GM19324 (cell line): ENCODE measurements at regions not wholly inside any gene's neighbourhood (a gene's known extent, or its start where the extent isn't known, plus 50 kb on each side); places are given as distances from the start of the nearest gene placed in this dataset.
"Not testable (repeated sequence)": the region's sequence is repeated elsewhere in the genome, so short reads cannot be mapped to it uniquely, and the experiment has no call there.

Source experiments
- ATAC-seq: cut with Tn5 transposase; IDR thresholded peaks from one replicate; pipeline ENCODE4 v1.9.1; 2021; ENCODE audit warnings: mild to moderate bottlenecking, moderate library complexity; ENCODE audit not compliant: unreplicated experiment, low FRiP score

DNA sequence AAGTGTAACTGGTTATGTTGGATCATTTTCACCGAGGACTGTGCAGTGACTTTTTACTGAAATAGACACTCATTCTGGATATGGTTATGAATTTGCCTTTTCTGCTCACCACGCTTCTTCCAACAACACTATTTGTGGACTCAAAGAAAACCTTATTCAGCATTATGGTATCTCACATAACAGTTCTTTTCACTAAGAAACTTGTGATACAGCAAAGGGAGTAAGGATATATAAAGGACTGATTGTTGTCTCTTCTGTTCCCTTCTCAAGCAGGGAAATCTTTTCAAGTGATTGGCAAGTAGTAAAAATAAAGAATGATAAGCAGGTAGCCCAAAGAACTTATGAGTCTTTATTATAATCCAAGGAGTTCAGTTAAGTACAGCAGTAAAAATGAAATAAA is 131.5 kb upstream of the SV2C start:
- ATAC-seq = no peak

DNA sequence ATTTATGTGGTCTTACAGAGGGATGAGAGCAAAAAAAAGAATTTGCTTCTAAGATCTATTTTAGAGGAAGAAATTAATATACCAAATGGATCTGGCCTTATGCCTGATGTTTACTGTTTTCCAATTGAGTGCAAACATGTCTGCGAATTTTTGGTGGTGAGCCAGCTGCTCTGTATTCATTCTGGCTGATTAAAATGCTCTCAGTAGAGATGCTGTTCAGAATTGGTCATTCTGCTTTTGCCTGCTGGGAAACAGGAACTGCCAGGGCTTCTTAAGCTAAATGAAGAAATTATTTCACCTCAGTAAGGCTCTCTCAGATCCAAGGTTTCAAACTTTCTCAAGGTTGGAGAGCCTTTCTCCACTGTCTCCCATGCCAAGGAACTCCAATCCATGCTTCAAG is 132.0 kb upstream of the SV2C start:
- no peak for ATAC-seq

DNA sequence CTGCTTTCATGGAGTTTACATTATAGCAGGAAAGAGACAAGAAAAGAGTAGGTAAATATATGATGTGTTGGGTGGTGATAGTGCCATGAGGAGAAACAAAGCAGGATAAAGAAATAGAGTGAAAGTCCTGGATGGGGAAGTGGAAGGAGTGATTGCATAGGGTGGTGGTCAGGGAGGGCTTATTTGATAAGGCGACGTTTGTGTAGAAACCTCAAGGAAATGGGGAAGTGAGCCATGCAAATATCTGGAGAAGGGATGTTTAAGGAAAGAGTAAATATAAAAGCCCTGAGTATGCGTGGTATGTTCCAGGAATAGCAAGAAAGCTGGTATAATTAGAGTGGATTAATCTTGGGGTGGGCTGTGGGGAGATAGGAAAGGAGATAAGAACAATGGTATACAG is 134.7 kb upstream of the SV2C start:
- ATAC-seq = no peak

DNA sequence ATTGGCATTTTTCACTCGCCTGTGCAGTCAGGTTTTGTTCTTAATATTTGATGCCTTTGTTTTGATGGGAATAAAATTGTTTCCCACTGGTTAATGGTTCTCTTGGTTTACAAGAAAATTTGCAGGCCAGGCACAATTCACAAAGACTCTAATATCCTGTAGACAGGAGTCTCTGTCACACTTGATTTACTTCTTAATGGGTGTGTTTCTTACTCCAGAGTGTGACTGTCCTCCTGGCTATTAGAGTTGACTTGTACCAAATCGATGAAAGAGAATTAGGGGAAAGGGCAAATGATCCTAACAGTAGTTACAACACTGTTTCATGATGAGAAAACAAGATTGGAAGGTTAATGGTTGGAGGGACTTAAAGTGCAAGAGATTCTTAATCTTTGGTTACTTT is 142.8 kb upstream of the SV2C start:
- ATAC-seq = no peak

DNA sequence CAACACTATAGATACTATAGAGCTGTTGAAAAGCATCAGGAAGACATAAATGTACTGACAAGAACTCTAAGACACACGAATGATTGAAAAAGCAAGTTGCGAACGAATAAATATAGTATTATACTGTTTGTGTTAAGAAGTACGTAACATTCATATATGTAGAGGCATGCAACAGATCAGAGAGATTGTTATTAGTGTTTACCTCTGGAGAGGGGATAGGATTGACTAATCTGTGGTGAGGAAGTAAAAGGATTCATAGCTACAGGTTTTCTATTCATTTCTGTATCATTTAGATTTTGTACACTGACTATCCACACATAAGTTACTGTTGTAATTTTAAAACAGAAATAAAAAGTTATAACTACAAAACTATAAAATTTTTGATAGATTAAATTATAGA is 147.6 kb upstream of the SV2C start:
- no peak for ATAC-seq

DNA sequence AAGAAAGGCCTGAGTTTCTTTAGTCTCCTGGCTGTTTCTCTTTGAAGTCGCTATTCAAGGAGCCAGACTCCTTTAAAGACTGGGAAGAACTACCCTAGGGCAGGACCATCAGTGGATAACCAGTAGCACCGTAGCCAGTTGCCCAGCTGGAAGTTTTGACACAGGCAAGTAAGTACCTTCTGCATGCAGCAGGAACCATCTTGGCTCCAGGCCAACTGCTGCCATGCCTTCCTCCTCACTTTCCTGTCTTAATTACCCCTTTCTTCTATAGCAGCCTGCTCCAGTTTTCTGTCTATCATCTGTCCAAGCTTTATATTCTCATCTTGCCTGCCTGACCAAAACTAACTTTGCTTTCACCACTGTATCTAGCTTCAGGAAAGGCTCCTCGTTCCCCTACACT is 149.7 kb upstream of the SV2C start:
- no peak for ATAC-seq

DNA sequence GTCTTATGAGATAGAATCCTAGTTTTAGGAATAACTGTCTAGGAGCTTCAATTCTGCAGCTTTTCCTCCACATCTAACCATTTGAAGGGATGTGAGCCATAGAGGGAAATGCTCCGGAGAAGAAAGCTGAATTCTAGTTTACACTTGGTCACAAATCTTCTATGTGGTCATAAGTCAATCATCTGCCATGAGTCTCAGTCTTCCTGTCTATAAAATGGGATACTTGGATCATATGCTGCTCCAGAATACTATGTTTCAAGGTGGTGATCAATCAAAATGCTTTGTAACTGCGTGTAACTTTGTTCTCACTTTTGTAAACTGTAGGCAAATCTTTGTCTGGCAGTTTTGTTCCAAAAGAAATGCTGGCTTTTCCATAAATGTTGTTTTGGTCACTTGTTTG is 152.0 kb upstream of the SV2C start:
- no peak for ATAC-seq

DNA sequence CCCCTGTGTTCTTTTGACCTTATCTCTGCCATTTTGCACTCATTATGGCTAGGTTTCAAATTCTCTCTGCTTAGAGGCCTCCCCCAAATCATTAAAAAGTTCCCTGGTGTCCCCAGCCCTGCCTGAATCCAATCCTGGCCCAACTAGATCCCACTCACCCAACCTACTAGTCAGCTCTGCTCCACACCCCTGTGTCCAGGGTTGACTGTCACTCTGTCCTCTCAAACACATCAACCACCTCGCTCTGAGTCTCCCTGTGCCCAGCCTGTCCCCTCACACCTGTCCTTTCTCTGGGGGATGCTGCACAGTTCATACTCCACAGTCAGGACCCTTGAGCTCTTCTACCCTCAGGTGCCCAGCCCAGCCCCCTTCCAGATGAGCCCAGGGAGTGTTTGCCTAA is 154.2 kb upstream of the SV2C start:
- no peak for ATAC-seq

DNA sequence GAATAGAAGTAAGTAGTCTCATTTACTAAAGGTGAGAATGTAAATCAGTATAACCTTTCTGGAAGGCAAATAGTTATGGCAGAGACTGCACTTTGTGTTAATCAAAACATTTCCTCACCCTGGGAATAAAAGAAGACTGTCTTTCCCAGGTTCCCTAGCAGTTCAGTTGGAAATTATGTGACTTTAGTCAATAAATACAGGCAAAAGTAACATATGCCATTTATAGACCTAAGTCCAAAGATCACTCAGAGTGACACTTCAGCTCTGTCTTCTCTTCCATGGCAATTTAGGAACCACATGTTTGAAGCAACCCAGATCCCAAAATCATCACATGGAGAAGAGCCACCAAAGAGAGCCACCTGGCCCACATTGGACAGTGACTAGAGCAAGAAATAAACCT is 160.7 kb upstream of the SV2C start:
- ATAC-seq = no peak

DNA sequence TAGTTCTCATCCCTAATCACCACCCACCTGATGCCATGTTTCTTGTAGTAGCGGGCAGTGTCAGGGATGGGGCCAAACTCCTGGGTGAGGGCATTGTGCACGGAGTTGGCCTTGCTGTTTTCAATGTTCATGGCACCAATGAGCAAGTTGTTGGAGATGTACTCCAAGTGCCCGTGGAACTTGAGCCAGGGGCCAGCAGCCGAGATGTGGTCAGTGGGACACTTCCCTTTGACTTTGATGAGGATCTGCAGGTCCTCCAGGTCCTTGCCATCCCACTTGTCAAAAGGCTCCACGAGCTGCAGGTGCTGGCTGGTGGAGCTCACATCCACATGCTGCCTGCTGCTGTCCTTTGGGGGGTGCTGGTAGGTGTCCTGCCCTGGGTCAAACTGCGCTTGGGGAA is 162.2 kb upstream of the SV2C start:
- ATAC-seq = no peak

DNA sequence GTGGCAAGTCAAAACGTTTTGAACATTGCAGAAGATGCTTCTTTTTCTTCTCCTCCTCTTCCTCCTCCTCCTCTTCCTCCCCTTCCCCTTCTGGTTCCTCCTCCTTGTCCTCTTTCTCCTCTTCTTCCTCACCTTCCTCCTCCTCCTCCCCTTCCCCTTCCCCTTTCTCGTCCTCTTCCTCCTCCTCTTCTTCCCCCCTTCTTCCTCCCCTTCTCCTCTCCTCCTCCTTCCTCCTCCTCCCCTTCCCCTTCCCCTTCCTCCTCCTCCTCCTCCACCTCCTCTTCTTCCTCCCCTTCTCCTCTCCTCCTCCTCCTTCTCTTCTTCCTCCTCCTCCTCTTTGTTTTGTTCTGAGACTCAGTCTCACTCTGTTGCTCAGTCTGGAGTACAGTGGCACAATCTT is 167.0 kb upstream of the SV2C start:
- no peak for ATAC-seq

DNA sequence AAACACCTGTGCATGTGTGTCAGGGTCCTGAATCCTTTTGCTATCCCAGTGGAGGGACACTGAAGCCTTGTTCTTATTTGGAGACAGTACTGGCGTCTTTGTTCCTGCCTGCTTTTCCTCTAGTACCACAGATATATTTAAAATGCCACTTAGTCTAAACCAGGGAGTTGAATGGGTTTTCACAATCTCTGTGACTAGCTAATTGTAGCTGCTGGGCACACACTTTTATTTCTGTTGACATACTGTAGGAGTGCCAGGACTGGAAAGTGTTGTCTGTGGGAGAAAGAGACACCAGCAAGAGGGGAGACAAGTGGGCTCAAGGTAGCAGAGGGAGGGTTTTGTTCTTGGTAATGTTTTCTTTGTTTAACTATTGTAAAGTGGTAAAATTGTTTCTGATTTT is 174.0 kb upstream of the SV2C start:
- ATAC-seq = no peak

DNA sequence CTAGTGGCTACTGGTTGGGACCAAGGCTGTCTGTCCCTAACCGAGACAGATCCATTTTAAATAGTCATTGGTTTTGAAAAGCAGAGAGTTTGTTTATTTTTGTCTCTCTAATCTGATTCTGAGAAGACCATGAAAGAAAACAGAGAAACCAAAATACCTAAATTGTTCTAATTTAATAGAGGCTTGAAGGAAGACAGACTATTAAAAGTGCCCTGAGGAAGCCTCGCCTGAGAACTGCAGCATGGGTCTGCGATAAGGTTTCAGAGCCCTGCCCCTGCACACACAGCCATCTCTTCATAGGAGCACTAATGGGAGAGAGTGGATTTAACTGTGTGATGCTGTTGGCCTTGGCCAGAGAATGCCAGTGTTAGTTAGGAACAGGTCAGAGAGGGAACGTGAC is 175.5 kb upstream of the SV2C start:
- ATAC-seq = no peak

DNA sequence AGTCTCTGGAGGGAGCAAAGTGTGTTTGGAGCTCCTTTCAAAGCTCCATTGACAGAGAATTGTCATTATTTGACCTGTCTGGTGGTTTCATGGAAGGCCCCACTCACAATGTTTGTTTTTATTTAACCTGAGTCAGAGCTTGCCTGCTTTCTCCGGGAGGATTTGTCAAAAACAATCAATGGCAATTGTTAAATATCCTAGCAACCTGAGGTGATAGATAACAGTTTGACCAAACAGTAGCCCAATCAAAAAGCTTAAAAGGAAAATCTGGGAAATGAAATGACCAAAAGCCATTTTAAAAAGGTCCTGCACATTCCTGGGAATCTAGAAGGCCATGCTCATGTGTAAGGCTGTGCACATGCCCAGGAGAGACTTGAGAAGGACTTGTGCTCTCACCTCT is 177.2 kb upstream of the POC5 start:
- no peak for ATAC-seq

DNA sequence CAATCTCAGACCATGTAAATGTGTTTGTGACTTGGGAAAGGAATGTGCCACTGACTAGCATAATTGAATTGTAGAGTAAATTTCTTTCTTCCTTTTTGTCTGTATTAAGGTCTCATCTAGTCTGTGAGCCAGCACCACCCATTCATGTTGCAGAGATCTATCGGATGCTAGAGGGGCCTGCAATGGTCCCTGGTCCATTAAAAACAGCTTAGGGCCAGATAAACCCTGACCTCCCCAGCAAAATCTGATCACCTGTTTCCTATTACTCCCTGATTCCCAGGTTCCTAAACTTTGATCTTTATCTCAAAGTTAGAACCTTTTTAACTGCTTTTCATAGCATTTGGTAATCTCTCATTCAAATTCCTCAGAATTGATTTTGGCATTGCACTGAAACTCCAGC is 174.5 kb upstream of the POC5 start:
- ATAC-seq = no peak

DNA sequence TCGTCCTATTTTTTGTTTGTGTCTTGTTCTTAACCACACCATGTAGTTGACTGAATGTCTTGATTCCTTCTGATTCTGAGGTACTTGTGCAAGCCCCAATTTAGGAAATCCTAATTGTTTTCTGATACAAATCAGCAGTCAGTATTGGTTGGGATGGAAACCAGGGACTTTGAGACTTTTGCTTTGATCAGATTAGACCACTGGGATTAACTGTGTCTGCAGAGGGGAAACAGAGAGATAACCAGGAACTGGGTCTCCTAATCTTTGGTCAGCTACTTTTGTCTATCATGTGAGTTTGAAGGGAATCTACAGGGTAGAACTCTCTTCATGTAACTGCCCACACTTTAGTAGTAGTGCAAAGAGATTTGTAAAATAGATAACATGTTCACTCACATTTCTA is 173.8 kb upstream of the POC5 start:
- no peak for ATAC-seq

DNA sequence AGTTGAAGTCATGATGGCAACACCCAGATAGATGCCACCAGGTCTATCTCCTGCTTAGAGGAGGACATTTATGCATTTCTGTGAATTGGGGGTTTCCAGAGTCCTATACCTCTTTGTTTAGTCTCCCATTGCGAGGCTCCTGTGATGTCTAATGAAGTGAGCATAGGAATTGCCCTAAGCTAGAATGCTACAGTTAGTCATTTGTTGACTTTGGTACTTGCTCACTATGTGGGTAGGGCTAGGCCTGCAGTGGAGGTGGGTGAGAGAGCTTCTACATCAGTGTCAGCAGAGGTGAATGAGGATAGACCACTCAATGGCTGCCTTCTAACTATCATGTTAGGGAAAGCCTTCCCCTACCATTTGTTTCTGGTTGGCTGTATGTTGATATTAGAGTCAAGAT is 173.3 kb upstream of the POC5 start:
- no peak for ATAC-seq

DNA sequence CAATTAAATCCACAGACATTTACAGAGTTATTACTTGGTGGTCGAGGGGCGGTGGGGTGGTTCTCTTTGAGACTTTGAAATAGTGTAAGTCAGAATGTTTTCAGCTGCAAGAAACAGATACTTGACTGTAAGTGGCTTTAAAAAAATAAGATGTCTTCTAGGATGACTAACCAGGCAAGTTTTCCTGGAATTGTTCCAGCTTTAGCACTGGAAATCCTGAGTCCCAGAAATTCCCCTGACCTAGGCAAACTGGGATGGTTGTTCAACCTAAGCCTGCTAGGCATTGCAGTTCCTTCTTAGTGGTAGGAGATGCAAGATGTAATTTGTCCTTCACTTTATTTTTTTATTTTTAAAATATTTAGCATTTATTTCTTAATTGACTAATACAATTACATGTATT is 169.5 kb upstream of the POC5 start:
- no peak for ATAC-seq

DNA sequence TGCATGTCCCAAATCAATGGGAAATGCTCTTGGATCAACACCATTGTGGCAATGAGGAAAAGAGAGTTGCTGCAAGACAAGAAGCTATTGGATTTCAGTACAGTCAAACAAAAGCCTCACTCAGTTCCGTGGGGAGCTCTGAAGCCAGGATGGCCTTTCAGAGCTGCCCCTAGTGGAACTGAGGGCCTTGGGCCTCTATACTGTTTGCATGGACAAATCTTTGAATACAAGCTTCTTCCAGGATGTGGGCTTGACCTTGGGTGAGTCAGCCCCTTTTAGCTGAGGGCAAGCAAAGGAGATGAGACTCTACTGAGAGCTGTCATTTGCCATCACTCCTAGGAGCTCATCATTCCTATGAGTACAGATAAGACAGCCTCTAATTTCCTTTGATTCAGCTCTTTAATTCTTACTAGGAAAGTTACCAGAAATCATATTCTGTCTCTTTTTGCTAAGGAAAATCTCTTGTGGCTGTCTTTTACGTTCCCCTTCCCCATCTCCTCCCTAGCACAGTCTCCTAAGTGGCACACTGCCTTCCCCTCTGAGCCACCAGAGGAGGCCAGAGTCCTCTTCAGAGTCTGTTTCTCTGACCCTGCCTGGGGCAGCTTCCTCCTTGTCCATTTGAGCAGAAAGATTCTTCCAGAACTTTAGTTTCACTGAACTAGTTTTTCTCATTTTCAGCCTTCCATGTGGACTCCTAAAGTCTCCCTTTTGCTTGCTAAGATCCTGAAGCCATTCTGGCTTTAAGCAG is 168.8 kb upstream of the POC5 start:
- no peak for ATAC-seq

DNA sequence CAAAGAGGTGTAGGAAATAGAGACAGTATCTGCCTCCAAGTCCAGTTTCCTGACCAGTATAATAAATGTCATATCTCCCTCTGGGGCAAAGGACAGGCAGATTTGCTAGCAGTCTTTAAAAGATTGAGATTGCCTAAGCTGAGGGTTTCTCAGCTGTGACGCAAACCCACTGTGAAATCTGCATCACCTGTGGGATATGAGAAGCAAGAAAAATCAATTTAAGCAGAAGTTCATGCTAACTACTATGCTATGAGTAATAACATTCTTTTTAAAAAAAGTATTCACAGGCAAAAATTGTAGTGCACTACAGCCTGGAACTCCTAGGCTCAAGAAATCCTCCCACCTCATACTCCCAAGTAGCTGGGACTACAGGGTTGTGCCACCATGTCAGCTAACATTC is 168.1 kb upstream of the POC5 start:
- no peak for ATAC-seq

DNA sequence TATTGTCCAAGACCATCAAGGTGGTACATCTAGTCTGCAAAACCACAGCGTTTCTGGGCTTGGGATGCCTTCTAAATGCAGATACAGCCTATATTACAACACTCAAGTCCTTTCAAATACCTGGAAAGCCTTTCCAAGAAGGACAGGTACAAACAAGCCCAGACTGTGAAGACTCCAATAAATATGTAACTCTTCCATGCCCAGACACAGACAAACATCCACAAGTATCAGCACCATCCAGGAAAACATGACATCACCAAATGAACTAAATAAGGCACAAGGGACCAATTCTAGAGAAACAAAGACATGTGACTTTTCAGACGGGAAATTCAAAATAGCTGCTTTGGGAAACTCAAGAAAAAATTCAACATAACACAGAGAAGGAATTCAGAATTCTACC is 152.7 kb upstream of the POC5 start:
- no peak for ATAC-seq

DNA sequence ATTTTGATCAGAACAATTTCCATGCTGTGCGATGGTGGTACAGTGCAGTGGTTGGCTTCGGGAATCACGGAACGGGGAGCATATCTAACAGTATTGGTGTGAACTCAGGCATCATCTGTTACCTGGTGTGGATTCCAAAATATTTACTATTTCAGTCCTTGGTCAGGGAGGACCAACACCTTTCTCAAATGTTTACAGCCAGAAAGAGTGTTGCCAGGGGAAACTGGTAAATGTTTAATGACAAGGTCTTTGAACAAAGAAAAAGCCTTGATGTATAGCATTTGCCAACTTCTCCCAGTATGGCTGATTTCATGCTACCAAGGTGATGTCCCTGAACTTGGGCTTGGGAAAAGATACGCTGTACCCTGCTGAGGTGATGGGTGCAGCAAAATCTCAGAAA is 145.6 kb upstream of the POC5 start:
- no peak for ATAC-seq

DNA sequence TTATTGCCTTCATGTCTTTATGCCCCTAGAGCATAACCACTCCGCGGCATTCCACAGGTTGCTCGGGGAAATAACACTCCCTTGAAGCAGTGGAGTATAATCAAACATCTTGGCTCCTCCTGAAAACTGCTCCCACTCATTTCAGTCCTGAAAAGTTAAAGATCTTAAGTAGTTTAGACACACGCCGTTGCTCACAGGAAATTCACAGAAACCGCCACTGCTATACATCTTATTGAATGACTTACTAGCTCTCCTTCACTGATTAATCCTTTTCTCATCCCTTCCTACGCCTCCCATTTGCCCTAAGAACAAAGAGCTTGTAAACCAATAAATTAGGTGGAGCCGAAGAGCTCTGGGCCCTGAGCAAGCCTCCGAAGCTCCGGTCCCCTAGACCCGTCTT is 142.4 kb upstream of the POC5 start:
- ATAC-seq = not testable (repeated sequence)
